ENCODE measurements at regions not wholly inside any gene's neighbourhood (a gene's known extent, or its start where the extent isn't known, plus 50 kb on each side); places are given as distances from the start of the nearest gene placed in this dataset.
"Not testable (repeated sequence)": the region's sequence is repeated elsewhere in the genome, so short reads cannot be mapped to it uniquely, and the experiment has no call there.

- in situ Hi-C loops (cut with HindIII; ENCODE audit: low pct_ligation_motif_present, low sequenced_read_pairs) = no loop called here
- Histone ChIP-seq H3K27ac (no peak overlapping the region), H3K27me3 (replicated peaks) (no peaks in the 10 kb centered on the region), H3K4me3 (ENCODE audit: low read depth, low read length) (no peak overlapping the region), H3K36me3 (replicated peaks) (no peaks in the 10 kb centered on the region)
- DNase-seq = peak; percentile 3
- TF ChIP-seq CTCF (IDR thresholded peaks at IDR 0.05; ENCODE audit: low read depth, low read length, missing control alignments) = peak; percentile 31
These were observed 220.7 kb upstream of the DNAJC19 start for GRCh38 chr3:181210275-181210674.

DNA sequence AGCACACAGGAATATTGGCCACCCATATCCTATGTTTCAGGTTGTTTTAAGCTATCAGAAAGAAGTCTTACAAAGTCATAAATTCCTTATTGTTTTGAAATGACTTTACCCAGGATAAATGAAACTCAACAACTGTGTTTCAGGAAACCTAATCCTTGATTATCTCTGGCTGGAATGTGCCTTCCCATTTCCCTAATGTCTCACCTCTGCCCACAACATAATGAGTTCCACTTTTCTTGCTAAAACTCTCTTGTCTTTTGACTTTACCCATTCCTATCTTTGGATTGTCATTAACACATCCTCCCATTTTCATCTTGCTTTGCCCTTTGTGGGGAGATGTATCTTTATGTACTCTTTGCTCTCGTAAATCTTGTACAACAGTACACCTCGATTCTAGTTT, 200.0 kb upstream of the DNAJC19 start:
- H3K27ac ChIP-seq = no peak overlapping the region
- TF ChIP-seq CTCF (IDR thresholded peaks at IDR 0.05; ENCODE audit: low read depth, low read length, missing control alignments) = no peak
- no peak overlapping the region for H3K4me3 ChIP-seq (ENCODE audit: low read depth, low read length)
- no peaks in the 10 kb centered on the region for H3K27me3 ChIP-seq (replicated peaks)
- no peak for DNase-seq
- in situ Hi-C loops (cut with HindIII; ENCODE audit: low pct_ligation_motif_present, low sequenced_read_pairs) = no loop called here
- H3K36me3 ChIP-seq (replicated peaks) = no peaks in the 10 kb centered on the region

GRCh38 chr3:181183764-181184163, 194.2 kb upstream of the DNAJC19 start:
- no peak for TF ChIP-seq CTCF (IDR thresholded peaks at IDR 0.05; ENCODE audit: low read depth, low read length, missing control alignments)

GRCh38 chr3:181183057-181183456, 193.5 kb upstream of the DNAJC19 start:
- H3K36me3 ChIP-seq (replicated peaks); H3K4me3 ChIP-seq (ENCODE audit: low read depth, low read length); H3K27ac ChIP-seq; DNase-seq; H3K27me3 ChIP-seq (replicated peaks); in situ Hi-C loops (cut with HindIII; ENCODE audit: low pct_ligation_motif_present, low sequenced_read_pairs): not testable (repeated sequence)

More at GRCh38 chr3:181183764-181184163, 194.2 kb upstream of the DNAJC19 start:
- DNase-seq = no peak
- Histone ChIP-seq H3K27ac (no peak overlapping the region), H3K4me3 (ENCODE audit: low read depth, low read length) (no peak overlapping the region), H3K27me3 (replicated peaks) (no peaks in the 10 kb centered on the region), H3K36me3 (replicated peaks) (no peaks in the 10 kb centered on the region)
- in situ Hi-C loops (cut with HindIII; ENCODE audit: low pct_ligation_motif_present, low sequenced_read_pairs) = no loop called here

GRCh38 chr3:181178991-181179390, 189.5 kb upstream of the DNAJC19 start:
- H3K4me3 ChIP-seq (ENCODE audit: low read depth, low read length) = no peak overlapping the region
- DNase-seq = no peak
- H3K27ac ChIP-seq = no peak overlapping the region
- in situ Hi-C loops (cut with HindIII; ENCODE audit: low pct_ligation_motif_present, low sequenced_read_pairs) = no loop called here
- no peak for TF ChIP-seq CTCF (IDR thresholded peaks at IDR 0.05; ENCODE audit: low read depth, low read length, missing control alignments)
- H3K27me3 ChIP-seq (replicated peaks) = no peaks in the 10 kb centered on the region
- no peaks in the 10 kb centered on the region for H3K36me3 ChIP-seq (replicated peaks)

DNA sequence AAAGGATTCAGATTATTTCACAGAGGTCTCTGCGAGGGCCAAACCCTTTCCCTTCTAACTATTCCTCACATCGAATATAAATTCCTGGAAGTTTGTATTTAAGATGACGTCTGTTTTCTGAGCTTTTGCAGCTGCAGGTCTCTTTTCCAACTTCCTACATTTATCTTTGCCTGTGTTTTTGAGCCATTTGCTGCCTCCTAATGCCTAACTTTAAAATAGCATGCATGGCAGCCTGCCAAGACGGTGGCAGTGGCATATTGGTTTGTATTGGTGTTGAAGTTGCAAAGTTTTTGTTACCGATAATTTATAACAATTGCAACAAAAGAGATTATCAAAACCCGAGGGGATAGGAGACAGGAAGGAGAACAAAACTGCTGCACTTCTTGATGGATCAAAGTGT, 187.1 kb upstream of the DNAJC19 start:
- in situ Hi-C loops (cut with HindIII; ENCODE audit: low pct_ligation_motif_present, low sequenced_read_pairs) = no loop called here
- Histone ChIP-seq H3K4me3 (ENCODE audit: low read depth, low read length) (no peak overlapping the region), H3K27ac (no peak overlapping the region), H3K36me3 (replicated peaks) (no peaks in the 10 kb centered on the region), H3K27me3 (replicated peaks) (no peaks in the 10 kb centered on the region)
- peak; percentile 52 for DNase-seq
- peak; percentile 64 for TF ChIP-seq CTCF (IDR thresholded peaks at IDR 0.05; ENCODE audit: low read depth, low read length, missing control alignments)
